HG02840 (cell line): ENCODE measurements at regions not wholly inside any gene's neighbourhood (a gene's known extent, or its start where the extent isn't known, plus 50 kb on each side); places are given as distances from the start of the nearest gene placed in this dataset.

Experiments
- ATAC-seq: cut with Tn5 transposase; IDR thresholded peaks from one replicate; pipeline ENCODE4 v1.9.1; 2021; ENCODE audit warnings: mild to moderate bottlenecking, moderate library complexity, moderate number of reproducible peaks; ENCODE audit not compliant: unreplicated experiment, low FRiP score

- no peak for ATAC-seq
These were observed 373.7 kb downstream of the METTL15 start for GRCh38 chr11:28481616-28482480.

- no peak for ATAC-seq
These were observed 372.2 kb downstream of the METTL15 start for GRCh38 chr11:28480406-28480805.

GRCh38 chr11:28476864-28477263 lies 368.7 kb downstream of the METTL15 start:
- ATAC-seq = no peak

GRCh38 chr11:28476049-28476448 lies 367.9 kb downstream of the METTL15 start:
- ATAC-seq = no peak

- ATAC-seq = no peak
These were observed 364.7 kb downstream of the METTL15 start for GRCh38 chr11:28472904-28473303.

- ATAC-seq = no peak
These were observed 363.3 kb downstream of the METTL15 start for GRCh38 chr11:28471537-28471936.

GRCh38 chr11:28470180-28470579 lies 362.0 kb downstream of the METTL15 start:
- no peak for ATAC-seq

- ATAC-seq = no peak
These were observed 358.3 kb downstream of the METTL15 start for GRCh38 chr11:28466506-28466905.

- no peak for ATAC-seq
These were observed 356.2 kb downstream of the METTL15 start for GRCh38 chr11:28464252-28464867.

- ATAC-seq = no peak
These were observed 355.6 kb downstream of the METTL15 start for GRCh38 chr11:28463826-28464225.

GRCh38 chr11:28461846-28462245 lies 353.7 kb downstream of the METTL15 start:
- ATAC-seq = no peak

GRCh38 chr11:28461338-28461737 lies 353.1 kb downstream of the METTL15 start:
- no peak for ATAC-seq

GRCh38 chr11:28460348-28460747 lies 352.2 kb downstream of the METTL15 start:
- no peak for ATAC-seq

- ATAC-seq = no peak
These were observed 351.7 kb downstream of the METTL15 start for GRCh38 chr11:28459912-28460311.

GRCh38 chr11:28457481-28458065 lies 349.4 kb downstream of the METTL15 start:
- ATAC-seq = no peak

GRCh38 chr11:28448186-28448585 lies 340.0 kb downstream of the METTL15 start:
- no peak for ATAC-seq

GRCh38 chr11:28447226-28447625 lies 339.0 kb downstream of the METTL15 start:
- ATAC-seq = no peak

- no peak for ATAC-seq
These were observed 333.9 kb downstream of the METTL15 start for GRCh38 chr11:28442131-28442530.

GRCh38 chr11:28439403-28439802 lies 331.2 kb downstream of the METTL15 start:
- no peak for ATAC-seq

- no peak for ATAC-seq
These were observed 311.9 kb downstream of the METTL15 start for GRCh38 chr11:28420099-28420498.

GRCh38 chr11:28417601-28418323 lies 309.6 kb downstream of the METTL15 start:
- ATAC-seq = no peak
